Activated CD8-positive, alpha-beta memory T cell treated with anti-CD3 and anti-CD28 coated beads, Interleukin-2, amount 50 U/mL, for 48 hours (primary cell): ENCODE measurements at regions not wholly inside any gene's neighbourhood (a gene's known extent, or its start where the extent isn't known, plus 50 kb on each side); places are given as distances from the start of the nearest gene placed in this dataset.
"Not testable (repeated sequence)": the region's sequence is repeated elsewhere in the genome, so short reads cannot be mapped to it uniquely, and the experiment has no call there.

Source experiments
- DNase-seq: peaks from one replicate; pipeline ENCODE4 v3.0.0-alpha.2; 2020

DNA sequence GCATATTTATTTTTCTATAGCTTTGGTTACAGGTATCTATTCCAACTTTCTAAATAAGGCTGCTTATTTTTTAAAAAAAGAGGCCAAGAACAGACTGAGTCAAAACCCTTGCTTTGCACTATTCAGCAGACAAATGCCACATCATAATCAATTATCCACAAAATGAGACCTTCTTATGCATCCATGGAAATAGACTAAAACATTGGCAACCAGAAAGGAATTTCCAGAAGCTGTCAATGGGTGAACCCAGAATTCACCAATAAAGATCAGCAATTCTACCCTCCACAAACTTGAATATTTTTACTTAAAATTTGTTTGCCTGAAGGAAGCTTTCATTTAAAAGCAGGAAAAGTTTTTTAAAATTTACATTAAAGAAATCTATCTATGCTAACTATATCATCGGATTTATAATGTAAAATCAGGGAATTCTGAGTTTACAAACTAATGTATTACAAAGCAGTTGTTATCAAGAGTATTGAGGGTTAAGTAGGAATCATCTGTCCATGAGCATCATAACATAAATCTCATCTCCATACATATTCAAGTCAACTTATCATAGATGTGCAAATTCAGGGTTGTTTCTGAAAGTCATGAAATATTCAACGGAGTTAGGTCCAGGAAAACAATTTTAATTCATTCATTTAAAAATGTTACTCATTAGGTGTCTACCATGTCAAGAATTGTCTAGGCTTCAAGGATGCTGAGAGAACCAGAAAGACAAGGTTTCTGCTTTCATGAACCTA lies 548.0 kb downstream of the SATB2 start:
- DNase-seq = no peak

DNA sequence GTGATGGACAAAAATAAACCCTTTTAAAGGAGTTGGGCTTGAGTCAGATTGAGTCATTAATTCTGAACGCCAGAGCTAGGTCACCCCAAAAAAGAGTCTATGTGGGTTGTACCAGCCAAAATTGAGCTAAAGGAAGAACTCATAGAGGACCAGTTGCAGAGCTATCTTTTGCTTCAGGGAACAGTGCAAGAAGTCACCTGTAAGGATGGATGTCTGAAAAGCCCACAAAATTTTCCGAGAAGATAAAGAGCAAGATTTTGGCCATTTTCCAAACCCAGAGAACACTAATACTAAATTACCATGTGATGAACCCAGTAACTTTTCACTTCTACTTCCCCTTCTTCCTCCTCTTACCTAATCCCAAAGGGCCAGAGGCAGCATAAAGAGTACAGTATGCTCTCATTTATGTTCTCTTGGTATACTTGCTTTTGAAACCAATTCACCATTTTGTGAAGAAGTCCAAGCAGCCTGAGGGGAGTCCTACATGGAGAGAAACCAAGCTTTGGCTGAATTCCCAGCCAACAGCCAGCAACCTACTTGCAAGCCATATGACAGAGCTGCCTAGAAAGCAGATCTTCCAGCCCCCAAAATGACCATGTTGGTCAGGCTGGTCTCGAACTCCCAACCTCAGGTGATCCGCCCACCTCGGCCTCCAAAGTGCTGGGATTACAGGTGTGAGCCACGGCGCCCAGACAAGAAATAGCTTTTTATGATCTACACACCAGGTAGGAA lies 551.7 kb downstream of the SATB2 start:
- DNase-seq = no peak

DNA sequence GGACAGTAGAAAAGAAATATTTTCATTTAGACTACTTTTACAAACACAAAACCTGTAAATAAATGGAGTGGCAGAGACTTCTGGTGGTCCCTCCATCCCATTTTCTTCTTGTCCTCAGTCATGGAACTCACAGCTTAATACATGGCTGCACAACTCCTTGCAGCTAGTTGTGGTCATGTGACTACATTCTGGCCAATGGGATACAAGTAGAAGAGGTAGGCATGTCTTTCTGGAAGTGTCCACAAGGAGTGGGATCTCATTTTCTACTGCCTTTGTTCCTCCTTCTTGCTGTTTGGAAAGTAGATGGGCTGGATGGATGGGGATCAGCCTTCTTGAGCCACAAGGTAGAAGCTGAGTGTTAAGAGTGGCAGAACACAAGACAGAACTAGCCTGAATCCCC lies 555.8 kb downstream of the SATB2 start:
- no peak for DNase-seq

GRCh38 chr2:198900141-198900540 lies 557.6 kb downstream of the SATB2 start:
- DNase-seq = no peak

GRCh38 chr2:198890490-198890889 lies 567.2 kb downstream of the SATB2 start:
- DNase-seq = no peak

DNA sequence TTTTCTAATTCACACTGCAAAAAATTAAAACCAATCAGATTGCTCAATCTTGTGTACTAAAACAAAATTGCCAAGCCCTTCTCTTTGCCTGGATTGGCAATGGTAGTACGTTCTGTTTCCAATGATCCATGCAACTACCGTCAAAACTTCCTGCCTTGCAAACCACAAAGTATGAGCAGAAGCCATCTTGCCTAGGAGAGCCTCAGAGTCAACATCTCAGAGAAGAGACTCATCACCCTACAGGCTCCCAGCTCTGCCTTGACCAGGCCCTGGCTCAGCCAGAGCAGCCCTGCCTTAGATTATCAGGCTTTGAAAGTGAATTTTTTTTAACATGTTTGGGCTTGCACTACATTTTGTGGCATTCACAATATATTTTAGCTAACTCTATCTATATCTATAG lies 574.1 kb downstream of the SATB2 start:
- no peak for DNase-seq

GRCh38 chr2:198880986-198881385 lies 576.8 kb downstream of the SATB2 start:
- no peak for DNase-seq

GRCh38 chr2:198880421-198880820 lies 577.3 kb downstream of the SATB2 start:
- DNase-seq = no peak

DNA sequence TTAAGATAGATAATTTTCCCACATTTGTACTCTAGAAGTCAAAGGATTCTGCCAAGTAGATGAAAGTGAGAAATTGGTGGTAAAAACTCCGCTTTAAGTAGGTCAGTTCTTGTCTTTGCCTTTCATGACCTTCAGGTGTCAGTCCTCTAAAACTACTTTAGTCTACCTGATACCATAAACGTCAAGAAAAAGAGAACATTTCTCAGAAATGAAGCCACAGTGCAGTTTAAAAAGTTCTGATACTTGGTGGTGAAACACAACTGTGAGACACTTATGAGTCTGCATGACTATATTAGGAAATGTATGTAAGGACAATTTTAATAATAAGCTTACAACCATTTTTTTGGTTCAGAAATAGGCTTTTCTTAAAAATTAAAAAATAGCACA lies 583.3 kb downstream of the SATB2 start:
- no peak for DNase-seq

- no peak for DNase-seq
Measured at GRCh38 chr2:198873503-198874471, 584.0 kb downstream of the SATB2 start.

- no peak for DNase-seq
Measured at GRCh38 chr2:198863655-198864054, 594.1 kb downstream of the SATB2 start.

GRCh38 chr2:198861080-198861479 lies 596.7 kb downstream of the SATB2 start:
- DNase-seq = no peak

DNA sequence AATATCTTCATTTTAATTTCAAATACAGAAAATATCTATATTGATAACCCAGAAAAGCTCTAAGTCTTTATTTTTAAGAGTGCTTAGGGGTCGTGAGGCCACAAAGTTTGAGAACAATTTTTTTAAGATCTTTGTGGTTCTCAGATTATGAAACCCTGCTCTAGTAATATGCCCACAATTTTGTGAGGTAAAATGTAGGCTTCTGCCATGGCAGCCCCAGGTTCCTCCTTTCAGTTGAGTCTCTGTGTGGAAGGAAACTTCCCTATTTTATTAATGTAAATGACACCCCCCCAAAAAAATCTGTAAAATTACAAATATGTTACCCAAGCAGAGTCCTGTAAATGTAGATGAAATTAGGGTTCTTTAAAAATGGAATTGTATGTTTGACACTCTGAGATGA lies 600.5 kb downstream of the SATB2 start:
- DNase-seq = no peak

- DNase-seq = not testable (repeated sequence)
Measured at GRCh38 chr2:198855746-198856145, 602.0 kb downstream of the SATB2 start.

DNA sequence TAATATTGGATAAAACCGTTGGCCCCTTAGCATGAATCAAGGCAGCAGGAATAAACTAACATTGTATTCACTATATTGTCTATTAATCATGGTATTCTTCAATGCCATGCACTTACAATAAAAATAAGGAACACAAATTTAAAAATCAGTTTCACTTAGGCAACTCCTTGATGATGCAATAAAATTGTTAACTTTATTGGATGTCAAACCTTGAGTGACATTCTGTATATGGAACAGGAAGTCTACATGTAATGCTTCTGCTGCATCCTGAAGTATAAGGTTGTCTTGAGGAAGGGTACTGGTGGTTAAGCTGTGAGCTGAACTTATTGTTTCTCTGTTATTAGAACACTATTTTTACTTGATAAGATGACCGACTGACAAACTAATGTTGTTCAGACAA lies 605.5 kb downstream of the SATB2 start:
- DNase-seq = no peak

- no peak for DNase-seq
Measured at GRCh38 chr2:198825534-198825933, 632.2 kb downstream of the SATB2 start.

DNA sequence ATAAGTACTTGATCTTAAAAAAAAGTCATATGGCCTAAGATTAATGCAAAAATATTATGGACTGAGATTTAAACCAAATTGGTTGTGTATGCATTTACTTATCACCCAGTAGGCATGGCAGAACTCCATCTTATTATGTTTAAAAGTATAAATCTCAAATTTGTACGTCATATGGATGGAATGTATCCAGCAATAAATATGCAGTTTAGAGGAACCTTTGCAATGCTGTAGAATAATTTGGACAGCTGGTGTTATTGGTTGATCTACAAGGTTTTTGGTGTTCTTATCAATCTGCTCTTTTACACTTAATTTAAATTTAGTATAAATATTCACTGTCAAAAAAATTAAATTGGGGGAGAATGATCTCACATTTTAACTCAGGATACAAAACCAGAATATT lies 640.2 kb downstream of the SATB2 start:
- no peak for DNase-seq

- DNase-seq = no peak
Measured at GRCh38 chr2:198815626-198816025, 642.1 kb downstream of the SATB2 start.

GRCh38 chr2:198811198-198811597 lies 646.5 kb downstream of the SATB2 start:
- no peak for DNase-seq

DNA sequence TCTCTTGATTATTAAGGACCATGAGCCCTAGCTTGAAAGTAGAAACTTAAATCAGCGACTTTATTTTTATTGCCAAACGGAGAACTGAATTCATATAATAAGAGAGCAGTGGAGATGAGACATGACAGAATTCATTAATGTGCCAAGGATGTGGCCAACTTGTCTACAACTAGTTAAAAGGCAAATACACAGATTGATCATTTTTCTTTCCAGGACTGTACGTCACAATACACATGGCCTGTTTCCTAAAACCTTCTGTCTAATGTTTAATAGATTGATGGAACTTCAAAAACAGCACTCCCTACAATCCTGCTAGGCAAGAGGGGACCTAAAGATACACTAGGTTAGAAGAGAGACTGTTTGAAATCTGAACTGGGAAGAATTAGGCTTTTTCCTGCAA lies 647.8 kb downstream of the SATB2 start:
- DNase-seq = no peak

GRCh38 chr2:198807131-198807530 lies 650.6 kb downstream of the SATB2 start:
- no peak for DNase-seq

- no peak for DNase-seq
Measured at GRCh38 chr2:198795419-198795818, 662.3 kb downstream of the SATB2 start.

GRCh38 chr2:198791623-198792022 lies 666.1 kb downstream of the SATB2 start:
- no peak for DNase-seq
